ENCODE measurements at regions not wholly inside any gene's neighbourhood (a gene's known extent, or its start where the extent isn't known, plus 50 kb on each side); places are given as distances from the start of the nearest gene placed in this dataset.

DNA sequence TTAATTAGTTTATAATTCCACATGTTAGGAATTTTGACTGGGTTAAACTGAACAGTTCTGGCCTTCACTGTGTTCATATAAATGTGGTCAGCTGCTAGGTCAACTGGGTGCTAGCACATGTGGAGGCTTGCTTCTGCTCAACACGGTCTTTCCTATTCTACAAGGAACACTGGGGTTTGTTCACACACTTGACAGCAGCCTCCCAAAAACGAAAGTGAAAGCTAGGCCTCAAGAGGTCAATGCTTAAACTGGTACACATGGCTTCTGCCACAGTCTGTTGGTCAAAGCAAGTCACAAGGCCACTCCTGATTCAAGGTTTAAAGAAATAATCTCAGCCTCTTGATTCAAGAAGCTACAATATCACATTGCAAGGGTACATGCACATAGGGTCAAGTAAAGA is 126.5 kb downstream of the QDPR start:
- Histone ChIP-seq H3K9me3 (ENCODE audit: control insufficient read depth in 3 of 3, low read length in 3 of 3) (no peaks in the 10 kb centered on the region), H3K9ac (ENCODE audit: low read depth in 1 of 3, low read length in 3 of 3) (no peak overlapping the region), H3K27ac (ENCODE audit: low read depth, low read length) (no peak overlapping the region), H3K27me3 (ENCODE audit: control insufficient read depth in 3 of 3, insufficient read depth in 3 of 3, low read length in 3 of 3) (no peaks in the 10 kb centered on the region), H3K4me3 (ENCODE audit: low read length in 3 of 3) (peak overlapping the region in 1 of 3 donors; percentile 29), H3K36me3 (ENCODE audit: control insufficient read depth in 3 of 3, insufficient read depth in 3 of 3, low read length in 3 of 3) (no peaks in the 10 kb centered on the region), H3K4me1 (ENCODE audit: control insufficient read depth in 3 of 3, insufficient read depth in 3 of 3, low read length in 3 of 3) (no peaks in the 10 kb centered on the region)

DNA sequence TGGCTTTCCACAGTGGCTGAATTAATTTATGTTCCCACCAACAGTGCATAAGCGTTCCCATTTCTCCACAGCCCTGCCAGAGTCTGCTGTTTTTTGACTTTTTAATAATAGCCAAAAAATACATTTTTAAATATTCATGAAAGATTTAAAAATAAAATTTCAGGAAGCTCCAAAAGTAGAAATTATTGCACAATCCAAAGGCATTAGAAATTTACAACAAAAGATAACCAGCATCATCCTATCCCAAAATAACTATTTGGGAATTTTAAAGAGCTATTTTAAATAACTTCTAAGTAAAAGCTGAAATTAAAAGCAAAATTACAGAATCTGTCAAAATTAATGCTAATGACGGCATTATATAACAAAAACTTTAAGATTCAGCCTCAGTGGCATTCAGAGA is 131.5 kb downstream of the QDPR start:
- Histone ChIP-seq H3K9me3 (ENCODE audit: control insufficient read depth in 3 of 3, low read length in 3 of 3) (no peaks in the 10 kb centered on the region), H3K36me3 (ENCODE audit: control insufficient read depth in 3 of 3, insufficient read depth in 3 of 3, low read length in 3 of 3) (no peaks in the 10 kb centered on the region), H3K4me3 (ENCODE audit: low read length in 3 of 3) (no peak overlapping the region)

DNA sequence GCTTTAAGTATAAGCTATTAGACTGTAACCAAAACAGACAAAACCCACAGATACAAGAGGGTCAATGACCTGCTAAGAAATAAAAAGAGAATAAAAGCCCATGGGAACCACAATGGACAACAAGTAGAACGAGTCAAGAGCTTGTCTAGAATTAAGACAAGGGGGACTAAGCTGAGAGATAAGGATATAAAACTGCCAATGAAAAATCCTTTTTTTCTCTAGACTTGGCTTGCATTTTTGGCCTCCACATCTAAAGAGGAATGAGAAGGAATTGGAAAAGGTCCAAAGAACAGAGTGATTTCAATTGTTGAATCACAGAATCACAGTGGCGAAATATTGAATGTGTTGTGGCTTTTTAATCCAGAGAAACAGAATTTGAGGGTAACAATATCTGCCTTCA is 135.7 kb downstream of the QDPR start:
- H3K36me3 ChIP-seq (ENCODE audit: control insufficient read depth in 3 of 3, insufficient read depth in 3 of 3, low read length in 3 of 3), result no peaks in the 10 kb centered on the region
- H3K9ac ChIP-seq (ENCODE audit: low read depth in 1 of 3, low read length in 3 of 3), result no peak overlapping the region
- no peak overlapping the region for H3K4me3 ChIP-seq (ENCODE audit: low read length in 3 of 3)
- H3K27me3 ChIP-seq (ENCODE audit: control insufficient read depth in 3 of 3, insufficient read depth in 3 of 3, low read length in 3 of 3), result no peaks in the 10 kb centered on the region
- no peaks in the 10 kb centered on the region for H3K9me3 ChIP-seq (ENCODE audit: control insufficient read depth in 3 of 3, low read length in 3 of 3)
- no peaks in the 10 kb centered on the region for H3K4me1 ChIP-seq (ENCODE audit: control insufficient read depth in 3 of 3, insufficient read depth in 3 of 3, low read length in 3 of 3)
- H3K27ac ChIP-seq (ENCODE audit: low read depth, low read length), result no peak overlapping the region

More for the DNA sequence above, 131.5 kb downstream of the QDPR start:
- no peak overlapping the region for H3K27ac ChIP-seq (ENCODE audit: low read depth, low read length)
- H3K9ac ChIP-seq (ENCODE audit: low read depth in 1 of 3, low read length in 3 of 3), result no peak overlapping the region
- H3K27me3 ChIP-seq (ENCODE audit: control insufficient read depth in 3 of 3, insufficient read depth in 3 of 3, low read length in 3 of 3), result no peaks in the 10 kb centered on the region
- no peaks in the 10 kb centered on the region for H3K4me1 ChIP-seq (ENCODE audit: control insufficient read depth in 3 of 3, insufficient read depth in 3 of 3, low read length in 3 of 3)

DNA sequence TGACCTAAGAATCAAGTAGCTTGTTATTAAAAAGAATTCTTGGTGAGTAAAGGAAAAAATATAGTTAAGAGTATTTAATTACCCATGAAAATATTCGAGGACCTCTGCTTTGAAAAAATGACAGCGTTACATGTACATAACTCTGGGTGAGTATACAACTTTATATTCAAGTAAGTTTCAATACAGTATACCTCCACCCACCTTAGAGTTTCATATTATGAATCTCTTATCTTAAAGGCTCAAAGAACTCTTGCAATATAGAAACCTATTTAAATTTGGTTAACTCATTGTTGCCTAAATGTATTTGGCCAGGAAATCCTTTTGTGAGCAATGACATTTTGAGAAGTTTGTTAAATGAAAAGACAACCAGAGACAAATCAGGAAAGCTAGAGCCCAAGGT is 138.2 kb downstream of the QDPR start:
- Histone ChIP-seq H3K9me3 (ENCODE audit: control insufficient read depth in 3 of 3, low read length in 3 of 3) (no peaks in the 10 kb centered on the region), H3K4me1 (ENCODE audit: control insufficient read depth in 3 of 3, insufficient read depth in 3 of 3, low read length in 3 of 3) (no peaks in the 10 kb centered on the region), H3K36me3 (ENCODE audit: control insufficient read depth in 3 of 3, insufficient read depth in 3 of 3, low read length in 3 of 3) (no peaks in the 10 kb centered on the region), H3K27ac (ENCODE audit: low read depth, low read length) (no peak overlapping the region), H3K4me3 (ENCODE audit: low read length in 3 of 3) (no peak overlapping the region), H3K9ac (ENCODE audit: low read depth in 1 of 3, low read length in 3 of 3) (no peak overlapping the region), H3K27me3 (ENCODE audit: control insufficient read depth in 3 of 3, insufficient read depth in 3 of 3, low read length in 3 of 3) (no peaks in the 10 kb centered on the region)

GRCh38 chr4:17370818-17371217 is 141.1 kb downstream of the QDPR start:
- Histone ChIP-seq H3K4me3 (ENCODE audit: low read length in 3 of 3) (no peak overlapping the region), H3K9ac (ENCODE audit: low read depth in 1 of 3, low read length in 3 of 3) (no peak overlapping the region), H3K36me3 (ENCODE audit: control insufficient read depth in 3 of 3, insufficient read depth in 3 of 3, low read length in 3 of 3) (no peaks in the 10 kb centered on the region), H3K9me3 (ENCODE audit: control insufficient read depth in 3 of 3, low read length in 3 of 3) (no peaks in the 10 kb centered on the region), H3K27ac (ENCODE audit: low read depth, low read length) (no peak overlapping the region), H3K4me1 (ENCODE audit: control insufficient read depth in 3 of 3, insufficient read depth in 3 of 3, low read length in 3 of 3) (peaks cover 0 to 2% (median 0%) of the 10 kb centered on the region in 3 donors), H3K27me3 (ENCODE audit: control insufficient read depth in 3 of 3, insufficient read depth in 3 of 3, low read length in 3 of 3) (no peaks in the 10 kb centered on the region)

- no peak overlapping the region for H3K9ac ChIP-seq (ENCODE audit: low read depth in 1 of 3, low read length in 3 of 3)
- H3K27ac ChIP-seq (ENCODE audit: low read depth, low read length), result no peak overlapping the region
- no peak overlapping the region for H3K4me3 ChIP-seq (ENCODE audit: low read length in 3 of 3)
- H3K9me3 ChIP-seq (ENCODE audit: control insufficient read depth in 3 of 3, low read length in 3 of 3), result no peaks in the 10 kb centered on the region
- H3K4me1 ChIP-seq (ENCODE audit: control insufficient read depth in 3 of 3, insufficient read depth in 3 of 3, low read length in 3 of 3), result peaks cover 0 to 2% (median 0%) of the 10 kb centered on the region in 3 donors
- H3K36me3 ChIP-seq (ENCODE audit: control insufficient read depth in 3 of 3, insufficient read depth in 3 of 3, low read length in 3 of 3), result no peaks in the 10 kb centered on the region
- no peaks in the 10 kb centered on the region for H3K27me3 ChIP-seq (ENCODE audit: control insufficient read depth in 3 of 3, insufficient read depth in 3 of 3, low read length in 3 of 3)
Observed at GRCh38 chr4:17368408-17368807, 143.5 kb downstream of the QDPR start.

- H3K9ac ChIP-seq (ENCODE audit: low read depth in 1 of 3, low read length in 3 of 3), result no peak overlapping the region
- H3K27me3 ChIP-seq (ENCODE audit: control insufficient read depth in 3 of 3, insufficient read depth in 3 of 3, low read length in 3 of 3), result no peaks in the 10 kb centered on the region
- no peaks in the 10 kb centered on the region for H3K36me3 ChIP-seq (ENCODE audit: control insufficient read depth in 3 of 3, insufficient read depth in 3 of 3, low read length in 3 of 3)
- H3K4me3 ChIP-seq (ENCODE audit: low read length in 3 of 3), result no peak overlapping the region
- H3K27ac ChIP-seq (ENCODE audit: low read depth, low read length), result no peak overlapping the region
- H3K4me1 ChIP-seq (ENCODE audit: control insufficient read depth in 3 of 3, insufficient read depth in 3 of 3, low read length in 3 of 3), result peaks cover 0 to 2% (median 0%) of the 10 kb centered on the region in 3 donors
- no peaks in the 10 kb centered on the region for H3K9me3 ChIP-seq (ENCODE audit: control insufficient read depth in 3 of 3, low read length in 3 of 3)
Observed at GRCh38 chr4:17367201-17367600, 144.7 kb downstream of the QDPR start.

DNA sequence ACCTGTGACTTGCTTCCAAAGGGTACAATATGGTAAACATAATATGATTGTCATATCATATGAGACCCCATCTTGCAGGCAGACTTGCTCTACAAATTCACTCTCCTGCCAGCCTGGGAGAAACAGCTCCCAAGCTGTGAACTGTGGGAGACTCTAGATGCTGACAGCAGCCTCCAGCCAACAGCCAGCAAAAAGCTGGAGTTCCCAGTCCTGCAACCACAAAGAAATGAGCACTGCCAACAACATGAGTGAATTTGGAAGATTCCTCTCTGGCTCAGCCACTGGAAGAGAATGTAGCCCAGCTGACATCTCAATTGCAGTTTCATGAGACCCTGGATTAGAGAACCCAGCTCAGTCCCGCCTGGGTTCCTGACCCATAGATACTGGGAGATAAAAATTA is 145.4 kb downstream of the QDPR start:
- H3K36me3 ChIP-seq (ENCODE audit: control insufficient read depth in 3 of 3, insufficient read depth in 3 of 3, low read length in 3 of 3), result no peaks in the 10 kb centered on the region
- H3K4me1 ChIP-seq (ENCODE audit: control insufficient read depth in 3 of 3, insufficient read depth in 3 of 3, low read length in 3 of 3), result peaks cover 0 to 2% (median 0%) of the 10 kb centered on the region in 3 donors
- no peak overlapping the region for H3K4me3 ChIP-seq (ENCODE audit: low read length in 3 of 3)
- no peaks in the 10 kb centered on the region for H3K9me3 ChIP-seq (ENCODE audit: control insufficient read depth in 3 of 3, low read length in 3 of 3)
- H3K9ac ChIP-seq (ENCODE audit: low read depth in 1 of 3, low read length in 3 of 3), result no peak overlapping the region
- no peaks in the 10 kb centered on the region for H3K27me3 ChIP-seq (ENCODE audit: control insufficient read depth in 3 of 3, insufficient read depth in 3 of 3, low read length in 3 of 3)
- H3K27ac ChIP-seq (ENCODE audit: low read depth, low read length), result no peak overlapping the region

DNA sequence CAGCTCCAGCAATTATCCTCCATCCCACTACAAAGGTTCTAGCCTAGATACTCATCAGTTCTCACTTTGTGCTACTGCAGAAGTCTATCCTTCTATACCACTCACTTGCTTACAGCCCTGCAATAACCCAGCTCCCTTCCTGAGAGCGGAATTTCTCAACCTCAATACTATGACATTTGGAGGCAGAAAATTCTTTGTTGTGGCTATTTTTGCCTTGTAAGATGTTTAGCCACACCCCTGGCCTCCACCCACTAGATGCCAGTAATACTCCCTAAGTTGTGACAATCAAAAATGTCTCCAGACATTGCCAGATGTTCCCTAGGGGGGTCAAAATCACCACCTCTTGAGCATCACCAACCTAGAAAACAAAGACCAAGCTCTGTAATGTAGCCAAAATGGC is 149.5 kb downstream of the QDPR start:
- Histone ChIP-seq H3K9me3 (ENCODE audit: control insufficient read depth in 3 of 3, low read length in 3 of 3) (no peaks in the 10 kb centered on the region), H3K36me3 (ENCODE audit: control insufficient read depth in 3 of 3, insufficient read depth in 3 of 3, low read length in 3 of 3) (no peaks in the 10 kb centered on the region), H3K27me3 (ENCODE audit: control insufficient read depth in 3 of 3, insufficient read depth in 3 of 3, low read length in 3 of 3) (no peaks in the 10 kb centered on the region), H3K27ac (ENCODE audit: low read depth, low read length) (no peak overlapping the region), H3K9ac (ENCODE audit: low read depth in 1 of 3, low read length in 3 of 3) (no peak overlapping the region), H3K4me3 (ENCODE audit: low read length in 3 of 3) (no peak overlapping the region), H3K4me1 (ENCODE audit: control insufficient read depth in 3 of 3, insufficient read depth in 3 of 3, low read length in 3 of 3) (peaks cover 0 to 2% (median 0%) of the 10 kb centered on the region in 3 donors)

- Histone ChIP-seq H3K9ac (ENCODE audit: low read depth in 1 of 3, low read length in 3 of 3) (no peak overlapping the region), H3K27me3 (ENCODE audit: control insufficient read depth in 3 of 3, insufficient read depth in 3 of 3, low read length in 3 of 3) (no peaks in the 10 kb centered on the region), H3K36me3 (ENCODE audit: control insufficient read depth in 3 of 3, insufficient read depth in 3 of 3, low read length in 3 of 3) (no peaks in the 10 kb centered on the region), H3K27ac (ENCODE audit: low read depth, low read length) (no peak overlapping the region), H3K4me1 (ENCODE audit: control insufficient read depth in 3 of 3, insufficient read depth in 3 of 3, low read length in 3 of 3) (no peaks in the 10 kb centered on the region), H3K4me3 (ENCODE audit: low read length in 3 of 3) (no peak overlapping the region), H3K9me3 (ENCODE audit: control insufficient read depth in 3 of 3, low read length in 3 of 3) (no peaks in the 10 kb centered on the region)
Observed at GRCh38 chr4:17358241-17358640, 153.6 kb downstream of the QDPR start.

GRCh38 chr4:17356926-17357325 is 155.0 kb downstream of the QDPR start:
- H3K9ac ChIP-seq (ENCODE audit: low read depth in 1 of 3, low read length in 3 of 3), result no peak overlapping the region
- H3K27me3 ChIP-seq (ENCODE audit: control insufficient read depth in 3 of 3, insufficient read depth in 3 of 3, low read length in 3 of 3), result no peaks in the 10 kb centered on the region
- no peak overlapping the region for H3K27ac ChIP-seq (ENCODE audit: low read depth, low read length)
- no peaks in the 10 kb centered on the region for H3K36me3 ChIP-seq (ENCODE audit: control insufficient read depth in 3 of 3, insufficient read depth in 3 of 3, low read length in 3 of 3)
- H3K9me3 ChIP-seq (ENCODE audit: control insufficient read depth in 3 of 3, low read length in 3 of 3), result no peaks in the 10 kb centered on the region
- H3K4me1 ChIP-seq (ENCODE audit: control insufficient read depth in 3 of 3, insufficient read depth in 3 of 3, low read length in 3 of 3), result no peaks in the 10 kb centered on the region
- H3K4me3 ChIP-seq (ENCODE audit: low read length in 3 of 3), result no peak overlapping the region
